HG03025 (cell line): ENCODE measurements at regions not wholly inside any gene's neighbourhood (a gene's known extent, or its start where the extent isn't known, plus 50 kb on each side); places are given as distances from the start of the nearest gene placed in this dataset.

ENCODE experiments used
- ATAC-seq: cut with Tn5 transposase; IDR thresholded peaks from one replicate; pipeline ENCODE4 v1.9.1; 2021; ENCODE audit warnings: mild to moderate bottlenecking, moderate library complexity; ENCODE audit not compliant: unreplicated experiment, low FRiP score

DNA sequence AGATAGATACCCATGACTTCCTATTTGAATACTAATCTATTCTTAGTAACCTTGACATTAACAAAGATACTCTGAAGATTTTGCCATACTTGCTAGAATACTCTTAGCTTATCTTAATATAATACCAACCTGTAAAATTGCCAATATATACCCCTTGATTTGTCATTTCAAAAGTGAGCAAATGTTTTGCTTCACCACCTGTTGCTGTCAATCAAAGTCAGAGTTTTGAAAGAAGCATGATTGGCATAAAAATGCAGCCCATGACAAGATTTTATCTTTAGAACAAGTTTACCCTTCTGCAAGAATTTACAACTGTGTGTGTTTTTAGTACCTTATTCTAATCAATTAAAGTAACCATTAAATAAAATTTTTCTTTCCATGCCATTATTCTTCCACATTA lies 236.2 kb downstream of the TBX18 start:
- no peak for ATAC-seq

GRCh38 chr6:84526631-84527030 lies 237.8 kb downstream of the TBX18 start:
- no peak for ATAC-seq

GRCh38 chr6:84525907-84526306 lies 238.5 kb downstream of the TBX18 start:
- ATAC-seq: no peak

DNA sequence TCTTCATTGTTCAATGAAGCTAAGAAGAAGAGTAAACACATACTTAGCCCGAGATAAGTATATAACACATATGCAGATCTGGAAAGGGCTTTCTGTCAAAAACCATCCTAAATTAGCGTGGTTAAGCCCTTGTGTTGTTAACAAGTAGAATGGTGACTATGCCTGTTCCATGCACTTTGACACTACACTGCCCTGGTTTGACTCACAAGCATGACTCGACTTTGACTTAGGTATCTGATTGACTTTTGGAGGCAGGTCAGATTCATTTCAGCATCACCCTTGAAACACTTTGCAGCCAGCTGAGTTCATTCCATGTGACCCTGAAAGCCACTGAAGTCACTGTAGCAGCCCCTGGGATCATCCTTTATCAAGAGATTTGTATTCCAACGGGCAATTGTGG lies 239.8 kb downstream of the TBX18 start:
- ATAC-seq: no peak

DNA sequence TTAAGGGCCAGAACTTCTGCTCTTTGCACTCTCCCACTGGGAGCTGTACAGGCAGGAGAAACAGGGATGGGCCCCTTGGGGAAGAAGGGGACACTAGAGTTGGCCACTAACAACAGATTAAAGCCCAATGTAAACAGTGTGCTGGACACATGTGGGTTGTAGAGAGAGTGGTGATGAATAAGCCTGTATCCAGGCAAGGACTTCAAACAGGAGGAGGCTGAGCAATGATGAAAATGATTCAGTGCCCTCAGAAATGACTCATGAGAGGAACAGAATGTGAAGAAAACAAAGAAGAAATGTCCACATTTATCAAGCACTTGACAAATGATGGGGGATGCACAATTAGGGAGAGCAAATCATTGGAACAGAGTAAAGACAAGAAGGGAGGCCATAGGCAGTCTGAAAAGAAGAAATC lies 242.3 kb downstream of the TBX18 start:
- no peak for ATAC-seq

GRCh38 chr6:84521511-84521910 lies 242.9 kb downstream of the TBX18 start:
- no peak for ATAC-seq

- no peak for ATAC-seq
Measured at GRCh38 chr6:84517741-84518530, 246.5 kb downstream of the TBX18 start.

DNA sequence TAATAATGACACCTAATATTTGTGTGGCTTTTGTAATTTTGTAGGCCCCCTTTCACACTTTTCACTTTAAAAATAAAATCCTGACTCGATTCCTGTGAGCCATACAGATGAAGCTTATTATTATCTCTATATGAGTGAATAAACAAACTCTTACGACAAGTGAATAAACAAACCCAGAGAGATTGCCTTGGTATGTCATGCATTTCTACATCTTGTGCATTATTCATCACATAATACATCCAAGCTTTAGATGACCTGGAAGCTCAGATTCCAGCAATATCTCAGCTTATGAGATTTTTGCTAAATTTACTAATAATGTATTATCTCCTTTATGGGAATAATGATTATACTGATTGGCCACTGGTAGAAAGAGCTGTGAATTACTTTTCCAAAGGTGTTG lies 248.2 kb downstream of the TBX18 start:
- ATAC-seq: no peak

DNA sequence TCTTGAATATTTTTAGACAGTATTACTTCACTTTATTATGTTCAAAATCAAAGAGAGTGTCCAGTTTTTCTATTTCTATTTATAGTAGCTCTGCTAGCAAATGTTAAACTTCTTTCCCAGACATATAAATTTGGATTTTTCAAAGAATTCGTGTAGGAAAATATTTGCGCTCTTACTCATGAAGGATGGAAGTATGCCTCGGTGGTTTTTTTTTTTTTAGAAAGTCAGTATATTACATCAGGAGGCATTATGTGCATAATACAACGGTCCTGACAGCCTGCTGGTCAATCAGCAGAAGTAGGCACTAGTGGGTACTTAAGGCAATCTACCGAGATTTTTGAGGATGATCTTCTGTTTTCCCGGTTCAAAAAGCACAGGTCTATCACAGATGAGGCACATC lies 249.3 kb downstream of the TBX18 start:
- no peak for ATAC-seq

GRCh38 chr6:84514089-84514971 lies 250.1 kb downstream of the TBX18 start:
- ATAC-seq: no peak

GRCh38 chr6:84512391-84512790 lies 252.0 kb downstream of the TBX18 start:
- no peak for ATAC-seq

GRCh38 chr6:84511929-84512328 lies 252.5 kb downstream of the TBX18 start:
- ATAC-seq: no peak

- no peak for ATAC-seq
Measured at GRCh38 chr6:84508981-84509380, 255.4 kb downstream of the TBX18 start.

- no peak for ATAC-seq
Measured at GRCh38 chr6:84508334-84508733, 256.1 kb downstream of the TBX18 start.

DNA sequence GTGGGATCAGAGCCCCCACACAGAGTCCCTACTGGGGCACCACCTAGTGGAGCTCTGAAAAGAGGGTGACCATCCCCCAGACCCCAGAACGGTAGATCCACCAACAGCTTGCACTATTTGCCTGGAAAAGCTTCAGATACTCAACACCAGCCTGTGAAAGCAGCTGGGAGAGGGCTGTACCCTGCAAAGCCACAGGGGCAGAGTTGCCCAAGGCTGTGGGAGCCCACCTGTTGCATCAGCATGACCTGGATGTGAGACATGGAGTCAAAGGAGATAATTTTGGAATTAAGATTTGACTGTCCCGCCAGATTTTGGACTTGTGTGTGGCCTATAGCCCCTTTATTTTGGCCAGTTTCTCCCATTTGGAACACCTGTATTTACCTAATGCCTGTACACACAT lies 260.4 kb downstream of the TBX18 start:
- no peak for ATAC-seq

DNA sequence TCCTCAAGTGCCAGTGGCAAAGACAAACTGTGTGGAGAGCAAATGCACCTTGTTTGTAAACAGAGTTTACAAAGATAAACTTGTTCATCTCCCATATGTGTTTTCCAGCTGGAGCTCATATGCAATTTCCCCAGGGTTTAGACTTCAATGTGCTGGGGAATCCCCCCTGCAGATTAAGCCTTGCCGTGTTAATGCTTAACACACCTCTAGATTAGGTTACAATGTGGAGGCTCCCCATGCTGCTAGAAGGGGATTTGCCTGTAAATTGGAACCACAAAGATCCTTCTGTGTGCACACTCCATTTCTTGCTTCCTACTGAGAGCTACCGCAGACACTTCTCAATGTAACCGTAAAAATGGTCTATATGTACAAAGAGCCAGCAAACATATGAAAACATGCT lies 263.1 kb downstream of the TBX18 start:
- ATAC-seq: no peak

- ATAC-seq: no peak
Measured at GRCh38 chr6:84500726-84501125, 263.7 kb downstream of the TBX18 start.

- ATAC-seq: no peak
Measured at GRCh38 chr6:84498905-84499304, 265.5 kb downstream of the TBX18 start.

- ATAC-seq: no peak
Measured at GRCh38 chr6:84492241-84493165, 265.1 kb upstream of the CEP162 start.

DNA sequence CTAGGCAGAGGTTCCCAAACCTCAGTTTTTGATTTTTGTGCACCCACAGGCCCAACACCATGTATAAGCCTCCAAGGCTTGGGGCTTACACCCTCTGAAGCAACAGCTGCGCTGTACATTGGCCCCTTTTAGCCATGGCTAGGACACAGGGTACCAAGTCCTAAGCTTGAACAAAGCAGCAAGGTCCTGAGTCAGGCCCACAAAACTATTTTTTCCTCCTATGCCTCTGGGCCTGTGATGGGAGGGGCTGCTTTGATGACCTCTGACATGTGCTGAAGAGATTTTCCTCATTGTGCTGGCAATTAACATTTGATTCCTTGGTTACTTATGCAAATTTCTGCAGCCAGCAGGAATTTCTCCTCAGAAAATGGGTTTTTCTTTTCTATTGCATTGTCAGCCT lies 262.2 kb upstream of the CEP162 start:
- ATAC-seq: no peak

DNA sequence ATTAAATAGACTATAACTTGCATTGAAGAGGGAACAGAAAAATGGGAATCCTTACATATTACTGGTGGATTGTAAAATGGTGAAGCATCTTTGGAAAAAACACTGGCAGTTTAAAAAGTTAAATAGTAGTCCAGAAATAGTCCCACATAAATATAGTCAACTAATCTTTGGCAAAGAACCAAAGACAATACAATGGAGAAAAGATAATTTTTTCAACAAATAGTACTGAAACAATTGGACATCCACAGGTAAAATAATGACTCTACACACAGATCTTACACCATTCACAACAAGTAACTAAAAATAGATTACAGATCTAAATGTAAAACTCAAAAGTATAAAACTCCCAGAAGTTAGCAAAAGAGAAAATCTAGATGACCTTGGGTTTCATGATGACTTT lies 259.1 kb upstream of the CEP162 start:
- ATAC-seq: no peak
